Fibroblast of skin of back (primary cell): ENCODE measurements at regions not wholly inside any gene's neighbourhood (a gene's known extent, or its start where the extent isn't known, plus 50 kb on each side); places are given as distances from the start of the nearest gene placed in this dataset.
"Not testable (repeated sequence)": the region's sequence is repeated elsewhere in the genome, so short reads cannot be mapped to it uniquely, and the experiment has no call there.

Experiments used
- DNase-seq: peaks from one replicate; pipeline ENCODE4 v3.0.0-alpha.2; 2013

- no peak for DNase-seq
Observed at GRCh38 chr14:98907271-98907670, 364.7 kb downstream of the BCL11B start.

- no peak for DNase-seq
Observed at GRCh38 chr14:98908050-98908449, 363.9 kb downstream of the BCL11B start.

- peak; percentile 93 for DNase-seq
Observed at GRCh38 chr14:98909251-98909944, 362.6 kb downstream of the BCL11B start.

GRCh38 chr14:98910061-98910460 is 361.9 kb downstream of the BCL11B start:
- DNase-seq = no peak

- no peak for DNase-seq
Observed at GRCh38 chr14:98912655-98913054, 359.3 kb downstream of the BCL11B start.

GRCh38 chr14:98913967-98914650 is 357.9 kb downstream of the BCL11B start:
- DNase-seq = no peak

- no peak for DNase-seq
Observed at GRCh38 chr14:98914942-98915341, 357.1 kb downstream of the BCL11B start.

- no peak for DNase-seq
Observed at GRCh38 chr14:98915625-98916024, 356.4 kb downstream of the BCL11B start.

- no peak for DNase-seq
Observed at GRCh38 chr14:98916036-98916435, 356.0 kb downstream of the BCL11B start.

- DNase-seq = no peak
Observed at GRCh38 chr14:98916476-98916875, 355.5 kb downstream of the BCL11B start.

GRCh38 chr14:98919434-98919833 is 352.6 kb downstream of the BCL11B start:
- DNase-seq = no peak

GRCh38 chr14:98921306-98921705 is 350.7 kb downstream of the BCL11B start:
- DNase-seq = not testable (repeated sequence)

GRCh38 chr14:98923596-98923995 is 348.4 kb downstream of the BCL11B start:
- no peak for DNase-seq

- no peak for DNase-seq
Observed at GRCh38 chr14:98924046-98924445, 348.0 kb downstream of the BCL11B start.

- DNase-seq = no peak
Observed at GRCh38 chr14:98925354-98926040, 346.5 kb downstream of the BCL11B start.

- DNase-seq = no peak
Observed at GRCh38 chr14:98926146-98926545, 345.9 kb downstream of the BCL11B start.

GRCh38 chr14:98926801-98927200 is 345.2 kb downstream of the BCL11B start:
- no peak for DNase-seq

- no peak for DNase-seq
Observed at GRCh38 chr14:98927986-98928385, 344.0 kb downstream of the BCL11B start.

- no peak for DNase-seq
Observed at GRCh38 chr14:98928418-98928817, 343.6 kb downstream of the BCL11B start.

GRCh38 chr14:98931126-98931525 is 340.9 kb downstream of the BCL11B start:
- no peak for DNase-seq

- no peak for DNase-seq
Observed at GRCh38 chr14:98931911-98932310, 340.1 kb downstream of the BCL11B start.

- no peak for DNase-seq
Observed at GRCh38 chr14:98932431-98933325, 339.3 kb downstream of the BCL11B start.

GRCh38 chr14:98934569-98934968 is 337.4 kb downstream of the BCL11B start:
- not testable (repeated sequence) for DNase-seq
